ENCODE measurements at regions not wholly inside any gene's neighbourhood (a gene's known extent, or its start where the extent isn't known, plus 50 kb on each side); places are given as distances from the start of the nearest gene placed in this dataset.

- TF ChIP-seq OVOL3 (tag by site-specific recombination; IDR thresholded peaks at IDR 0.05), result no peak
- TF ChIP-seq ZNF580 (tag by site-specific recombination; IDR thresholded peaks at IDR 0.05), result no peak
- no peak for TF ChIP-seq ZNF645 (tag by site-specific recombination; IDR thresholded peaks at IDR 0.05)
Measured at GRCh38 chr3:187954873-187955586, 198.9 kb upstream of the LPP start (continued).

DNA sequence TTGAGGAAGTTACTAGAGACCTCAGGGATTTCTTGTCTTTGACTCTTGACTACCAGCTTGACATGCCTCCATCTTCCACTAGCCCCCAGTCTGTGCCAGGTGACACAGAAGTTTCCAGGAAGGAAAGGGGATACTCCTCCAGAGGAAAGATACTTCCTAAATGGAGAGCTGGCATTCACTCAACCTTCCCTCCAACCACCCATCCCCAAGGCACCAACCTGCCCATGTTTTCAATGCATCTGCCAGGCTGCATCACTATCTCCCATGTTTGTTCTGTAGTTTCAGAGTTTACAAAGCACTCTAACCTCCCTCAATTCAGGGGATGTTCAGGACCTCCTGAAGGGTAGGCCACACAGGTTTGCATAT is 198.4 kb upstream of the LPP start:
- H3K4me3 ChIP-seq (ENCODE audit: low read depth, low read length), result no peak overlapping the region
- H3K36me3 ChIP-seq (ENCODE audit: control insufficient read depth in 2 of 2, insufficient read depth in 1 of 2, low read length in 2 of 2), result no peaks in the 10 kb centered on the region
- ChIA-PET POLR2A (no interaction called here), CTCF (no interaction called here)
- H3K4me1 ChIP-seq (ENCODE audit: control insufficient read depth, insufficient read depth, low read length), result no peaks in the 10 kb centered on the region
- H3K27ac ChIP-seq (ENCODE audit: extremely low read depth, low read depth, low read length), result no peak overlapping the region
- TF ChIP-seq ZSCAN23 (tag by site-specific recombination; IDR thresholded peaks at IDR 0.05), result no peak
- TF ChIP-seq ZNF184 (tag by site-specific recombination; IDR thresholded peaks at IDR 0.05), result no peak
- TF ChIP-seq KLF7 (tag by site-specific recombination; IDR thresholded peaks at IDR 0.05; ENCODE audit: borderline replicate concordance), result no peak
- no peak for TF ChIP-seq SCRT2 (tag by site-specific recombination; IDR thresholded peaks at IDR 0.05)
- TF ChIP-seq ZNF48 (tag by site-specific recombination; IDR thresholded peaks at IDR 0.05), result no peak
- no peak for TF ChIP-seq EGR2 (tag by site-specific recombination; IDR thresholded peaks at IDR 0.05; ENCODE audit: low read depth)
- TF ChIP-seq, protein P1, sequence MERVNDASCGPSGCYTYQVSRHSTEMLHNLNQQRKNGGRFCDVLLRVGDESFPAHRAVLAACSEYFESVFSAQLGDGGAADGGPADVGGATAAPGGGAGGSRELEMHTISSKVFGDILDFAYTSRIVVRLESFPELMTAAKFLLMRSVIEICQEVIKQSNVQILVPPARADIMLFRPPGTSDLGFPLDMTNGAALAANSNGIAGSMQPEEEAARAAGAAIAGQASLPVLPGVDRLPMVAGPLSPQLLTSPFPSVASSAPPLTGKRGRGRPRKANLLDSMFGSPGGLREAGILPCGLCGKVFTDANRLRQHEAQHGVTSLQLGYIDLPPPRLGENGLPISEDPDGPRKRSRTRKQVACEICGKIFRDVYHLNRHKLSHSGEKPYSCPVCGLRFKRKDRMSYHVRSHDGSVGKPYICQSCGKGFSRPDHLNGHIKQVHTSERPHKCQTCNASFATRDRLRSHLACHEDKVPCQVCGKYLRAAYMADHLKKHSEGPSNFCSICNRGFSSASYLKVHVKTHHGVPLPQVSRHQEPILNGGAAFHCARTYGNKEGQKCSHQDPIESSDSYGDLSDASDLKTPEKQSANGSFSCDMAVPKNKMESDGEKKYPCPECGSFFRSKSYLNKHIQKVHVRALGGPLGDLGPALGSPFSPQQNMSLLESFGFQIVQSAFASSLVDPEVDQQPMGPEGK (tag by site-specific recombination; IDR thresholded peaks at IDR 0.05), result no peak
- TF ChIP-seq ZNF544 (tag by site-specific recombination; IDR thresholded peaks at IDR 0.05), result no peak
- TF ChIP-seq MYNN (tag by site-specific recombination; IDR thresholded peaks at IDR 0.05; ENCODE audit: borderline replicate concordance), result no peak
- no peak for TF ChIP-seq ZNF580 (tag by site-specific recombination; IDR thresholded peaks at IDR 0.05)
- no peak for TF ChIP-seq WT1 (tag by site-specific recombination; IDR thresholded peaks at IDR 0.05)
- TF ChIP-seq ZNF530 (tag by site-specific recombination; IDR thresholded peaks at IDR 0.05; ENCODE audit: low read depth), result no peak
- no peak for TF ChIP-seq MZF1 (tag by site-specific recombination; IDR thresholded peaks at IDR 0.05; ENCODE audit: borderline replicate concordance)
- TF ChIP-seq KLF16 (tag by site-specific recombination; IDR thresholded peaks at IDR 0.05), result no peak
- no peak for TF ChIP-seq ZNF571 (tag by site-specific recombination; IDR thresholded peaks at IDR 0.05)
- TF ChIP-seq ZNF416 (tag by site-specific recombination; IDR thresholded peaks at IDR 0.05), result no peak
- no peak for TF ChIP-seq ZNF132 (tag by site-specific recombination; IDR thresholded peaks at IDR 0.05; ENCODE audit: borderline replicate concordance)
- H3K9me3 ChIP-seq (ENCODE audit: control insufficient read depth, insufficient read depth, low read depth, low read length), result no peaks in the 10 kb centered on the region

GRCh38 chr3:187957165-187957581 is 196.8 kb upstream of the LPP start:
- POLR2A ChIA-PET, result no interaction called here
- Histone ChIP-seq H3K27ac (ENCODE audit: extremely low read depth, low read depth, low read length) (no peak overlapping the region), H3K36me3 (ENCODE audit: control insufficient read depth in 2 of 2, insufficient read depth in 1 of 2, low read length in 2 of 2) (no peaks in the 10 kb centered on the region)
- TF ChIP-seq, protein P2, sequence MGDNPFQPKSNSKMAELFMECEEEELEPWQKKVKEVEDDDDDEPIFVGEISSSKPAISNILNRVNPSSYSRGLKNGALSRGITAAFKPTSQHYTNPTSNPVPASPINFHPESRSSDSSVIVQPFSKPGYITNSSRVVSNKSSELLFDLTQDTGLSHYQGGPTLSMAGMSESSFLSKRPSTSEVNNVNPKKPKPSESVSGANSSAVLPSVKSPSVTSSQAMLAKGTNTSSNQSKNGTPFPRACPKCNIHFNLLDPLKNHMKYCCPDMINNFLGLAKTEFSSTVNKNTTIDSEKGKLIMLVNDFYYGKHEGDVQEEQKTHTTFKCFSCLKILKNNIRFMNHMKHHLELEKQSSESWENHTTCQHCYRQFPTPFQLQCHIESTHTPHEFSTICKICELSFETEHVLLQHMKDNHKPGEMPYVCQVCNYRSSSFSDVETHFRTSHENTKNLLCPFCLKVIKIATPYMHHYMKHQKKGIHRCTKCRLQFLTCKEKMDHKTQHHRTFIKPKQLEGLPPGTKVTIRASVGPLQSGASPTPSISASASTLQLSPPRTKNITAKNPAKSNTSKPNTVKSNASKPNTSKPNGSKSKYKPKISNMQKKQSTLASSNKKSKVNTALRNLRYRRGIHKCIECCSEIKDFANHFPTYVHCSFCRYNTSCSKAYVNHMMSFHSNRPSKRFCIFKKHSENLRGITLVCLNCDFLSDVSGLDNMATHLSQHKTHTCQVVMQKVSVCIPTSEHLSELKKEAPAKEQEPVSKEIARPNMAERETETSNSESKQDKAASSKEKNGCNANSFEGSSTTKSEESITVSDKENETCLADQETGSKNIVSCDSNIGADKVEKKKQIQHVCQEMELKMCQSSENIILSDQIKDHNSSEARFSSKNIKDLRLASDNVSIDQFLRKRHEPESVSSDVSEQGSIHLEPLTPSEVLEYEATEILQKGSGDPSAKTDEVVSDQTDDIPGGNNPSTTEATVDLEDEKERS (tag by site-specific recombination; IDR thresholded peaks at IDR 0.05), result no peak
- TF ChIP-seq, protein P3, sequence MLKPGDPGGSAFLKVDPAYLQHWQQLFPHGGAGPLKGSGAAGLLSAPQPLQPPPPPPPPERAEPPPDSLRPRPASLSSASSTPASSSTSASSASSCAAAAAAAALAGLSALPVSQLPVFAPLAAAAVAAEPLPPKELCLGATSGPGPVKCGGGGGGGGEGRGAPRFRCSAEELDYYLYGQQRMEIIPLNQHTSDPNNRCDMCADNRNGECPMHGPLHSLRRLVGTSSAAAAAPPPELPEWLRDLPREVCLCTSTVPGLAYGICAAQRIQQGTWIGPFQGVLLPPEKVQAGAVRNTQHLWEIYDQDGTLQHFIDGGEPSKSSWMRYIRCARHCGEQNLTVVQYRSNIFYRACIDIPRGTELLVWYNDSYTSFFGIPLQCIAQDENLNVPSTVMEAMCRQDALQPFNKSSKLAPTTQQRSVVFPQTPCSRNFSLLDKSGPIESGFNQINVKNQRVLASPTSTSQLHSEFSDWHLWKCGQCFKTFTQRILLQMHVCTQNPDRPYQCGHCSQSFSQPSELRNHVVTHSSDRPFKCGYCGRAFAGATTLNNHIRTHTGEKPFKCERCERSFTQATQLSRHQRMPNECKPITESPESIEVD (tag by site-specific recombination; IDR thresholded peaks at IDR 0.05), result no peak
- TF ChIP-seq BCL11A (tag by site-specific recombination; IDR thresholded peaks at IDR 0.05; ENCODE audit: low read depth), result no peak

More at GRCh38 chr3:187957165-187957581, 196.8 kb upstream of the LPP start:
- CTCF ChIA-PET, result interaction anchor here (0.6 kb wide), 1 partner anchor 268 kb away, joined by 3 read pairs; no protein-coding TSS in a partner anchor
- Histone ChIP-seq H3K4me1 (ENCODE audit: control insufficient read depth, insufficient read depth, low read length) (no peaks in the 10 kb centered on the region), H3K9me3 (ENCODE audit: control insufficient read depth, insufficient read depth, low read depth, low read length) (no peaks in the 10 kb centered on the region), H3K4me3 (ENCODE audit: low read depth, low read length) (no peak overlapping the region)

All from HEK293 (cell line).